Fibroblast of the conjunctiva (primary cell): ENCODE measurements at regions not wholly inside any gene's neighbourhood (a gene's known extent, or its start where the extent isn't known, plus 50 kb on each side); places are given as distances from the start of the nearest gene placed in this dataset.
"Not testable (repeated sequence)": the region's sequence is repeated elsewhere in the genome, so short reads cannot be mapped to it uniquely, and the experiment has no call there.

Source experiments
- DNase-seq: peaks from one replicate; pipeline ENCODE4 v3.0.0-alpha.2; 2010; ENCODE audit warnings: low read depth

GRCh38 chr7:24434972-24435371, 138.3 kb upstream of the PALS2 start:
- no peak for DNase-seq

DNA sequence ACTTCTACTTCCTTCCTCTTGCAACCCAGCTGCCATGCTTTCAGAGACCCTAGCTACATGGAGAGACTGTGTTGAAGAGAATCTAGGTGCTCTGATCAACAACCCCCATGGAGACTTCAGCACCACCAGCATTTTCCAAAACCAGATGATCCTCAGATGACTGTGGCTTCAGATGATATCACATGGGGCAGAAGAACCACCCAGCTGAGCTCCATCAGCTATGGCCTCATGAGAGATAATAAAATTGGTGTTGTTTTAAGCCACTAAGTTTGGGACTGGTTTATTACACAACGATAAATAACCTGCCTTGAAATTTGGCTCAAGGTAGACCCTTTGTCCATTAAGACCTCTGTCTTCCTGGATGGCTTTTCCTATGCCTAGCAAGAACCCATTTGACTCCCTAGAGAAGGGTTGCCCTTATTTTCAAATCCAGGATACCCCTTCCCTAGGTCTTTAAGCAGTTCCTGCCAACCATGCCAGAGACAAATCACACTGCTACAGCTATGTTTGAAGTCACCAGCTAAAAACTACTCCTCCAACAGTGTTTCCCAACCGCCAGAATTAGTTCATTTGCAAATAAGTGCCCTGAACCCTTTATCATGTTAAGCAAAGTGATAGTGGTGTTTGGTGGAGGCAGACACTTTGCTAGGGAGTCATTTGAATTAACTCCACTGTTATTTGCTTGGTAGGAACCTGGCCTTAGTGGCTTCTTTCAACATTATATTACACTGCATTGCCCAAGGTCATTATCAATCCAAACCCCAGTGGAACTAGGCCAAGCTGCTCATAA, 136.9 kb upstream of the PALS2 start:
- no peak for DNase-seq

- DNase-seq: no peak
Measured at GRCh38 chr7:24438232-24438631, 135.0 kb upstream of the PALS2 start.

DNA sequence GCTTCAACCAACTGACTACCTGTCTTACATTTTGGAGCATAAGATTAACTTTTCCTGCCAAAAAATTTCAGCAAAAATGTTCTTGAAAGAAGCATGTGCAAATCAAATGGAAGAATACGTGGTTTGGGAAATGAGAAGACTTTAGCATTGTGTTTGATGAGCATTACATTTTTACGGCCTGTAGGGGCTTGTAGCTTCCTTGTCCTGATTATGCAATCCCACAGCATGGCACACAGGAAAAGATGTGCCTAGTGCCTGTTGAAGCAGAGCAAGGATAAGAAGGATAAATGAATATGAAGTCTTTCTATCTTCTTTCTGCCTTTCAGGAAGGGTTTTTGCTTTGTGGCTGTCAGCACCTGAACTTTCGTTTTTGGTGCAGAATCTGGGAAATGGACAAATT, 134.1 kb upstream of the PALS2 start:
- DNase-seq: not testable (repeated sequence)

DNA sequence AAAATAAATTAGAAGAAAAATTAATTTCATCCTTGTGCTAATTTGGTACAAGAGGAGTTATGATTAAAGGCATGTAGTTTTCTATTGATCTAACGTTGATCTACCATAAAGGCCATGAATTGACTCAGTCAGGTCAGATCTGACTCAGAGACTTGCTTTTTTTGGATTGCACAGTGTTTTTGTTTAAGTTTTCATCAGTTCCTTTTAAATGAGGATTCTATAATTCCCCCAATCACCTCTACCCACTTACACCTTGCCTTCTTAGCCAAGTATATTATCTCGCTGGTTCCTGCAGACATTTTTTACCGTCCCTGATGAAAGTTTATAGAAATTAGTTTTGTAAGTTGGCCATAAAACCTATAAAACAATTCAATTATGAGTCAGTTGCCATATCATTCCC, 132.4 kb upstream of the PALS2 start:
- no peak for DNase-seq

DNA sequence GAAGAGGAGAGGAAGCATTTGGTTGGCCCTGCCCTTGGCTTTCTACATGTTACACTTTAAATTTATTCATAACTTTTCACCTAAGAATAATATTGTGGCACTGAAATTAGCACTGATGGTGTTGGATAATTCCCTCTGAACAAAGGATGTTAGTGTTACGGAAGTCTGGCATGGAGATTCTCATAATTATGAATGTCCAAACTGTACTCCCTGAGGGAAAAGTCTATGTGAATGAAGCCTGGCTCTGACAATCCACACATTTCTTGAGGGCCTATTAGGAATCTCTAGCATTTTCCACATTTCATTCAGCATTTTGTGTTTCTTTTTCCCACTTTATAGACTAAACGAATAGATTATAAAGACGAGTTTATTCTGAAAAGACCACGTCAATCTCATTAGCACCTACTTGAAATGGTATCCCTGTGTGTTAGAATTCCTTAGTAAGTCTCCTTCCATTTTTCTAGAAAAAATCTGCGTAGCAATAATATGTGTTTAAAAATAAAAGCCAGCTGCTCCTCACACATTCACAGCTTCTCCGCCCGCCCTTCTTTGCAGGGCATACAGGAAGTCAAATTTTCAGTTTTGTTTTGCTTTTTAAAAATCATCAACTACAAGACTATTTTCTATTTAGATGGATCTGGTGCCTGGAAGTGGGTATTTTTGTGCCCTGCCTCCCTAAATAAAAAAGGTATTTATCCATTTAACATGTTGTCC, 131.8 kb upstream of the PALS2 start:
- DNase-seq: no peak

DNA sequence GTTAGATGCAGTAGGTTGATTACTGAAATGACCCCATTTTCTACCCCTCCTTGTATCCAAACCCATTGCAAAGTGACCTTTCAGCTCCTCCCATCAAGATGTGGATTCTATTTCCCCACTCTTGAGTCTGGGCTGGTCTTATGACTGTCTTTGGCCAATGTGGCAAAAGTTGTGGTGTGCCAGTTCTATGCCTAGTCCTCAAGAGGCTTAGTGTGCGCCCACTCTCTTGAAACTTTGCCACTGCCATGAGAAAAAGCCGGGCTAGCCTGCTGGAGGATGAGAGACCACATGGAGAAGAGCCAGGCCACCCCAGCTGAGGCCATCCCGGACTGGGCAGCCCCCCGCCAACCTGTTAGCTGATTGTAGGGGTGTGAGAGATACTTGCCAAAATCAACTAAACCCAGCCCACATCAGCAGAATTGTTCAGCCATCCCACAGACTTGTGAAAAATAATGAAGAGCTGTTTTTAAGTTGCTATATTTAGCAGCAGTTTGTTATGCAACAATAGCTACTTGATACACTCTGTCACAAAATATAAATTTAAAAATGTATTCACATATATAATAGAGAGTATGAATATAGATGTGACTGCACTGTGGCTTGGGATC, 131.0 kb upstream of the PALS2 start:
- no peak for DNase-seq

DNA sequence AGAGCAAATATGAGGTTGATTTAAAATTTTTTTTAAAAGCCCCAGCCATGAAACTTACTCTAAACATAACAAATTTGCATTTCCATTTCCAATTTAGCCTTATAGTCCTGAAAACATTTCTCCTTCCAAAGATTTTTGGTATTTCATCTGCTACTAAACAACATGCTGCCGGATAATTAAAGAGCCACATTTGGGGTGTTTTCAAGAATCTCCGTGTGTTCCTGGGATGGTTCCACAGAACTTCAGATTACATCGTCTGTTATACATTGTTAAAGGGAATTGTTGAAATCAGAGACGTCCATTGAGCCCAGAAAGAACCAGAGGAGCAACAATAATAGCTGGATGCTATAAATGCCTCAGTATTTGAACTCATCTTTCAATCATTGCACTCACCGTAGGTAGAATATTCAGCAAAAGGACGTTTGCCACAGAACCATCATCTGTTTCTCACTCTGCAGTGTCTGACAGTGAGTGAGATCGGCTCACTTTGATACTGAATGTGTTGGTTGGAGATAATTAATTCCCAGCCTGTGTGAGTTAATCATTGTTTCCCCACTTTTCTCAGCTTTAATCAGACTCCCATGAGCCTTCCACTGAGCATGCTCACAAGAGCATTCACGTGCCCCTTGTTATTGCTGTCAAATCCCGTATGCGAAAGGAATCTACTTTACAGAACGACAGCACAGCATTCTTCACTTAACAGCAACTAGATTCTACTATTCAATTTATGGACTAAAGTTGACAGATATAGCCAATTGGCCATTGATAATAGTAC, 128.4 kb upstream of the PALS2 start:
- no peak for DNase-seq

DNA sequence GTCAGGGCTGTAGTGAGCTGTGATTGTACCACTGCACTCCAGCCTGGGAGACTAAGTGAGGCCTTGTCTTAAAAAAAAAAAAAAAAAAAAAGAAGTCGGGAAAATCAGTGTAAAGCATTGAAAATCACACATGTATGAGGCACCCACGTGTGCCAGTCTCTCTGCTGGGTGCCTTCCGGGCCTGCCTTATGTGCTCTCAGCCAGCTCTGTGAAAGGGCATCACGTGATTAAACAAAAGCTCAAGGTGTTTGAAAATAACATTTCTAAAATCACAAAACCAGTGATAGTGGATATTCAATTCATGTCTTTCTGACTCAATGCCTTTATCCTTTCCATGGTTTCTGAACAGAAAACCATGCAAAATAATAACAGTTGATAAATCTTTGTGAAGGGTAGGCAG, 125.2 kb upstream of the PALS2 start:
- DNase-seq: no peak

DNA sequence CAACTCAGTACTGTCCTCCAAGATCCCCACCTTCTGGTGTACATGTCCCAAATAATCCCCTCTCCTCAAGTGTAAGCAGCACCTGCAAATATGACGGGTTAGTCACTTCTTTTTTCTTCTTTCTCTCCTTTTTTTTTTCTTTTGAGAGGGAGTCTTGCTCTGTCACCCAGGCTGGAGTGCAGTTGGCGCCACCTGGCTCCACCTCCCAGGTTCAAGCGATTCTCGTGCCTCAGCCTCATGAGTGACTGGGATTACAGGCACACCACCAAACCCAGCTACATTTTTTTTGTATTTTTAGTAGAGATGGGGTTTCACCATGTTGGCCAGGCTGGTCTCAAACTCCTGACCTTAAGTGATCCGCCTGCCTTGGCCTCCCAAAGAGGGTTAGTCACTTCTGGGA, 123.8 kb upstream of the PALS2 start:
- not testable (repeated sequence) for DNase-seq

- DNase-seq: no peak
Measured at GRCh38 chr7:24455813-24456525, 117.3 kb upstream of the PALS2 start.

DNA sequence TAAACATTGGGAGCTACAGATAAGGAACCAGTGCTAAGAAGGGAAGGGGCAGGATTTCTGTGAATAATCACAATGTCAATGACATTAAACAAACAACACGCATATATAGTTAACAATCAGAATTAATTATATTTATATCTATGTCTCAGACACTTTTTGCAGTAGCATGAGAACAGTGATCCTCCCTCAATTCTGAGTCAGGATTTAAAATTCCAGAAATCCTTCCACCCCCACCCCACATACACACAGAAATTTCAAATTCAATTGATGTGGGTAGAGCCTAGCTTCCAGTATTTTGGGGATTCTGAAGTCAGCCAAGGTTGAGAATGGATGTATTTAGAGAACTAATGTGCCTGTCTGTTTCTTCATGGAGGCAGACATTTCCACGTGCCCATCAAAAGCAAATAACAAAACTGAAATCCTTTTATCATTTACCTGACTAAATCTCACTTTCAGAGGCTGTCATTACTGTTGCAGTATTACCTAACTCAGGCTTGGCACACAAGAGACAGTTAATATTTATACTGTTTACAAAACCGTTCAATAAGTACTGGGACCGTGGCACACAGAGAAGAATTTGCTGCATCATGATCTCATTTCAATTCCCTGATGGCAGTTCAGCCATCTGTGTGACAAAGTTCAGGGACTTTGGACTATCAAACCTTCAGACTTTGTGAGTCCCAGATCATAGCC, 116.6 kb upstream of the PALS2 start:
- no peak for DNase-seq

DNA sequence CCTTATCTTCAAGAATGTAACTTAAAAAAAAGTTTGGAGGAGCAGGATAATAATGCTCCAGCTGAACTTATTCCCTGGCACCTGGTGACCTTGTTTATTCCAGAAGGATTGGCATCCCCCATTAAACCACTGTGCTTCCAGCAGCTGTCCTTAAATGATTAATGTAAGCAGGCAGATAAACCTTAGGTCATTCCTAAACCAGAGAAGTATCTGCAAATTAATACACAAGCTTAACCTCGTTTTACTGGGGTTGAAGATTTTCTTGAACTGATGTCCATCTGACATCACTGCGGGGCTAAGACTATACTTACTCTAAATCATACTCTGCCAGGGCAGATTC, 116.1 kb upstream of the PALS2 start:
- no peak for DNase-seq

DNA sequence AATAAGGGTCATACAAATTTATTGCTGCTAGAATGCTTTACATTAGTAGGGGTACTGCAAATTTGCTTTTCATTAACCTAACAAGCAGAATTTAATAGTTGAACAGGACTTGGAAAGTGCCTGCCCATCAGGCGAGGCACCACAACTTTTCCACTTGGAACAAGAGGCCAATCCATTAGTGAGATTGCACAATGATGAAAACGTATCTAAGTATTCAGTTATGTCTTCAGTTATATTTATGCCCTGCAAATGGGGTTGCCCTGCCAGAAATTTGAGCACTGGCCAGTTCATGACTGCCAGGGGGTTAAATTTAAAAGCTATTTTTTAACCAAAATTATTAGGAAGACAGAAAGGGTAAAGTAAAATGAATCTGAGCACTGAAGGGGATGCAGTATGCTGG, 111.1 kb upstream of the PALS2 start:
- DNase-seq: no peak

GRCh38 chr7:24462984-24463383, 110.3 kb upstream of the PALS2 start:
- no peak for DNase-seq

DNA sequence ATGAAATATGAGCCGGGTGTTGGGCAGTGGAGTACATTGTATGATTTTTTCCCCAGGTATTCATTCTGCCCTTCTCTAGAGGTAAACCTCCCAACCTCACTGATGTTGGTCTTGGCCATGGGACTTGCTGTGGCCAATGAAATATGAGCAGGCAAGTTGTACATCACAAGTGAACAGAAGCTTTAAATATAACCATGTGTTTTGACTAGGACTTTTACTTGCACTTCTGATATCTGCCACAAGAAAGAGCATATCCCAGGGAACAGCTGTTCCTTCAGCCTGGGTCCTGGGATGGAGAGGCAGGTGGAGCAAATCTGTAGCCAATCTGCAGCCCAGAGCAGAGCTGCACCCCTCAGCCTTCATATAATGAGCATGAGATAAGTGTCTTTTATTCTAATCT, 109.8 kb upstream of the PALS2 start:
- DNase-seq: no peak

DNA sequence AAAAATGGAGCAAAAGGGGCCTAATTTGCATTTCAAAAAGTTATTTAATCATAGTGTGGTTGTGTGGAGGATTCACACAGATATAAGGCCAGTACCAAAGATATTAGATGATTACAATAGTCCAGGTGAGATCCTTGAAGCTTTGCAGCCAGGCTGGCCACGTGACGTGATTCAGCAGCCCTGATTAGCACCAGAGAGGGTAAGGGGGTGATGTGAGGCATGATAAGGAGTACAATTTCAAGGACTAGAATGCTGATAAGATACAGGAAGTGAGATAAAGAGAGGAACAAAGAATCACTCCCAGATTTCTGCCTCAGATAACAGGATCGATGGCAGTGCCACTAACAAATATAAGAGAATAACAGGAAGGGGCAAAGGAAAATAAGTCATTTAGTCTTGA, 108.4 kb upstream of the PALS2 start:
- no peak for DNase-seq

- DNase-seq: no peak
Measured at GRCh38 chr7:24466168-24466768, 107.0 kb upstream of the PALS2 start.

DNA sequence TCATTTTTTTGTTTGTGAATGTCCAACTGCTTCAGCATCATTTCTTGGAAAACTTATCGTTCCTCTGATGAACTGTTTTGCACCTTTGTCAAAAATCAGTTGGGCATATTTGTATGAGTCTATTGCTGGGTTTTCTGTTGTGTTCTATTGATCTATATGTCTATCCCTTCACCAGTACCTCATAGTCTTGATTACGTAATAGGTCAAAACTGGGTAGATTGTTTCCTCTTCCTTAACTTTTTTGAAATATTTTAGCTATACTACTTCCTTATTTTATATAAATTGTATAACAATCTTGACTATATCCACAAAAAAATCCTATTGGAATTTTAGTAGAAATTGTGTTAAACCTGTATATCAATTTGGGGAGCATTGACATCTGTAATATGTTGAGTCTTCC, 104.1 kb upstream of the PALS2 start:
- no peak for DNase-seq

DNA sequence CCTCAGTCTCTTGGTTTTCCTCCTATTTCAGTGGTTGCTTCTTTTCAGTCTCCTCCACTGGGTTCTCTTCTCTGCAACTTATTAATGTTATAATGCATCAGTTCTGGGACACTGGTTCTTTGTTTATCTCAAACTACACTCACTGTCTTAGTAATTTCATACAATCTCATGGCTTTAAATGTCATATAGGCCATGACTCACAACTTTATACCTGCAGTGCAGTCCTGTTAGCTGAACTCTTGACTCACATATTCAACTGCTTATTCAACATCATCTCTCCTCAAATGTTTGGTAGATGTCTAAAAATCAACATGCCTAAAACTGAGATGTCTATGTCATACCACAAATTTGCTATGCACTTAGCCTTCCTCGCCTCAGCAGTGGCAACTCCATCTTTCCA, 101.2 kb upstream of the PALS2 start:
- no peak for DNase-seq
